22Rv1 (cell line): ENCODE measurements at regions not wholly inside any gene's neighbourhood (a gene's known extent, or its start where the extent isn't known, plus 50 kb on each side); places are given as distances from the start of the nearest gene placed in this dataset.
"Not testable (repeated sequence)": the region's sequence is repeated elsewhere in the genome, so short reads cannot be mapped to it uniquely, and the experiment has no call there.

Experiments used
- H3K27ac ChIP-seq: fragments of 450-650 bp; 2 replicates; pipeline ENCODE4 v1.5.1; 2017
- ZFX ChIP-seq: fragments of 450-650 bp; IDR thresholded peaks from 2 replicates; pipeline ENCODE4 v1.6.1; 2017; ENCODE audit warnings: antibody characterized with exemption, borderline replicate concordance
- TF ChIP-seq, protein P1 (sequence below): fragments of 450-650 bp; IDR thresholded peaks from 2 replicates; pipeline ENCODE4 v1.5.1; 2017; ENCODE audit warnings: mild to moderate bottlenecking

GRCh38 chr7:156383526-156383925, 257.0 kb upstream of the RNF32 start:
- TF ChIP-seq, protein P1, sequence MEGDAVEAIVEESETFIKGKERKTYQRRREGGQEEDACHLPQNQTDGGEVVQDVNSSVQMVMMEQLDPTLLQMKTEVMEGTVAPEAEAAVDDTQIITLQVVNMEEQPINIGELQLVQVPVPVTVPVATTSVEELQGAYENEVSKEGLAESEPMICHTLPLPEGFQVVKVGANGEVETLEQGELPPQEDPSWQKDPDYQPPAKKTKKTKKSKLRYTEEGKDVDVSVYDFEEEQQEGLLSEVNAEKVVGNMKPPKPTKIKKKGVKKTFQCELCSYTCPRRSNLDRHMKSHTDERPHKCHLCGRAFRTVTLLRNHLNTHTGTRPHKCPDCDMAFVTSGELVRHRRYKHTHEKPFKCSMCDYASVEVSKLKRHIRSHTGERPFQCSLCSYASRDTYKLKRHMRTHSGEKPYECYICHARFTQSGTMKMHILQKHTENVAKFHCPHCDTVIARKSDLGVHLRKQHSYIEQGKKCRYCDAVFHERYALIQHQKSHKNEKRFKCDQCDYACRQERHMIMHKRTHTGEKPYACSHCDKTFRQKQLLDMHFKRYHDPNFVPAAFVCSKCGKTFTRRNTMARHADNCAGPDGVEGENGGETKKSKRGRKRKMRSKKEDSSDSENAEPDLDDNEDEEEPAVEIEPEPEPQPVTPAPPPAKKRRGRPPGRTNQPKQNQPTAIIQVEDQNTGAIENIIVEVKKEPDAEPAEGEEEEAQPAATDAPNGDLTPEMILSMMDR: no peak
- no peak for TF ChIP-seq ZFX

GRCh38 chr7:156380261-156380660, 260.3 kb upstream of the RNF32 start:
- H3K27ac ChIP-seq: no peak overlapping the region
- TF ChIP-seq, protein P1: no peak
- no peak for TF ChIP-seq ZFX

More at GRCh38 chr7:156383526-156383925, 257.0 kb upstream of the RNF32 start:
- H3K27ac ChIP-seq: no peak overlapping the region

DNA sequence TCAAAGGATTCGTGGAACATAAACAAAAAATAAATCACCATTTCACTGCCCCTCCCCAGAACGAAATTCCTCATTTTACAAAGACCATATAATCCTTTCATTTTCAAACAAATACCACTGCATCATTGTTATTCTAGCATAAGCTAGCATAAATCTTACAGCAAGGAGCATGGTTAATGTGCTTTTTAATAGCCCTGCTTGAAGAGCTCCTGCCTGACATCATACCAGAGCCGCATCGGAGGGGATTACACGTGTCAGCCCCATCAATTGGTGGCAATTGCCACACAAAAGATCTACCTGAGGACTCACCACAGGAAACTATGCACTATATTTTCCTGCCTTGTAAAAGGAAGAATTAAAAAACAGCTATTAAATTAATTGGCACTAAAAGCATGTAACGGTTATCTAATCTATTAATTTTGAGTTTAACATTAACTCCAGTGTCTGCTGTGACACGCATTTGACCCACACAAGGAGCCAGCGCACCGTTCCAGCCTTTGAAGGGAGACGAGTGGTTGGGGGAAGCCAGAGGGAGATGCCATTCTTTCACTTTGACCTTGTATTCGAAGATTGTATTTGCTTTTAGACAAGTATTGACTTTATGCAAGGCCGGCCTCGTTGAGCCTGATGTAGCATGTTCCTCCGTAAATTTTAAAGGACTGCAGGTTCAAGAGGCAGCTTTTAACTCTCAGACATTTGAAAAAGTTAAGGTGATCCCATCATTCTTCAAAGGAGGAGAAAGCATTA, 261.1 kb upstream of the RNF32 start:
- no peak overlapping the region for H3K27ac ChIP-seq
- TF ChIP-seq, protein P1: no peak
- TF ChIP-seq ZFX: no peak

GRCh38 chr7:156378806-156379205, 261.8 kb upstream of the RNF32 start:
- H3K27ac ChIP-seq: no peak overlapping the region
- TF ChIP-seq ZFX: no peak
- TF ChIP-seq, protein P1: no peak

DNA sequence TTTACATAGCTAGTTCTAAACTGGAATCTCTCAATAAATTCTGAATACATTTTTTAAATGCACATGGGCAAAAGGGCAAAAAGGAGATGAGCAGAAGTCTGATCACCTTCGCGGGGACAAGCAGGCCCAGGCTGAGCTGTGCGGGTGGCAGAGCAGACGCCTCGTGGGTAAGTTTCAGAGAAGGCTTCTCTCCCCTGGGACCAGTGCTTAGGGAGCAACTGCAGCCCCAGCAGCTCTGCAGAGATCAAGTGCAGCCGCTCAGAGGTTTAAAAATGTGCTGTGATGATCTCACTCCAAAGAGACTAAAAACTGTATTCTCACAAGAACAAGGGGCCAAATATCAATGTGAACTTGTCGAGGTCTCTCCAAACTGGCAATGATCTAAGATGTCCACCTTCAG, 264.3 kb upstream of the RNF32 start:
- H3K27ac ChIP-seq: no peak overlapping the region
- TF ChIP-seq, protein P1: no peak
- TF ChIP-seq ZFX: no peak

DNA sequence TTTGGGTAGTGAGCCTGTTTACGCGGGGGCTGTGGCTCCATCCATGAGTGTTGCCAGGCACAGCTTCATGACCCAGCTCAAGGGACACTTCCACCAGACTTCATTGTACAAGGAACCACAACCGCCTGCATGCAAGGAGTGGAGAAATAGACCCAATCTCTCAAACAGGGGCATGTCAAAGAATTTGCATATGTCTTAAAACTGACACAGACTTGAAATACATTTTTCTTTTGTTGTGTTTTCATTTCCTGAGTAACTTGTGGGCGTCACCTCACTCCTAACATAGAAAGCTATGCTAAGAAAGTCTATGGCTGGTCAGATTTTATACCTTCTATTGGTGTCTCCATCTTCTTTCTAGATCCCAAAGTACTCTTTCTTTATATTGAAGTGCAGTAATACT, 266.2 kb upstream of the RNF32 start:
- no peak overlapping the region for H3K27ac ChIP-seq
- TF ChIP-seq, protein P1: no peak
- no peak for TF ChIP-seq ZFX

GRCh38 chr7:156369929-156370328, 270.6 kb upstream of the RNF32 start:
- not testable (repeated sequence) for H3K27ac ChIP-seq
